ENCODE measurements at regions not wholly inside any gene's neighbourhood (a gene's known extent, or its start where the extent isn't known, plus 50 kb on each side); places are given as distances from the start of the nearest gene placed in this dataset.

DNA sequence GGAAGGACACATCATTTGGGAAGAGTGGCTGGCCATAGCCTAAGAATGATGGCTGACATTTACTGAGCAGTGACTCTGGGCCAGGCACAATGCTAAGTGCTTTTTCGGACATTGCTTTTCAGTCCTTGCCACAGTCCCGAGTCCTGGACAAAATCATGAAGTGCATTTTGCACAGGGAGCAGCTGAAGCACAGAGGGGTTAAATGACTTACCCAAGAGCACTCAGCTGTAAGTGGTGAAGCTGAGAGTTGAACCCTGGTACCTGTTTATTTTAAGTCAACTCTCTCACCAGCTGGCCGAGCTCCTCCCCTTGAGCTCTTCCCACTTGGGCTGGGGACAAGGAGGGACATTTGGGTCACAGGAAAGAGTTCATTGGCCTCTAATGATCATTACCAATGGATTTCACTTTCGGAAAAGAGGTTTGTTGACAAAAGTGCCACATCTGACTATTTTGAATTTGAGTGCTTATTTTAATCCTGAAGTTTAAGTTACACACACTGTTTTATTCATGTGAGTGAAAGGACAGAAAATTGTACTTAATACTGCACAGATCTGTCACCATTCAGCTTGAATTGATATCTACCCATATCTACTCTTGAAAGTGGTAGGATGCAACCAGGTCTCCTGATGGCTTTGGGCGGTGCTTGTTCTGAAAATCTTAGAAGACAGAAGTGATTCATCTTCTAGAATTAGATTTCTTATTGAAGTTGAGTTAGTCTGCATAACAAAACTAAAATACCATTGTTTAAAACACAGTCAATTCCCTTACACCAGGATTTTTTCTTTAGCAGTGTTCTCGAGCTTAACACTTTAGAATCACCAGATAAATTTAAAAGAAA is 368.7 kb upstream of the PROK2 start:
- intact Hi-C loops (cut with micrococcal nuclease) = no loop called here

DNA sequence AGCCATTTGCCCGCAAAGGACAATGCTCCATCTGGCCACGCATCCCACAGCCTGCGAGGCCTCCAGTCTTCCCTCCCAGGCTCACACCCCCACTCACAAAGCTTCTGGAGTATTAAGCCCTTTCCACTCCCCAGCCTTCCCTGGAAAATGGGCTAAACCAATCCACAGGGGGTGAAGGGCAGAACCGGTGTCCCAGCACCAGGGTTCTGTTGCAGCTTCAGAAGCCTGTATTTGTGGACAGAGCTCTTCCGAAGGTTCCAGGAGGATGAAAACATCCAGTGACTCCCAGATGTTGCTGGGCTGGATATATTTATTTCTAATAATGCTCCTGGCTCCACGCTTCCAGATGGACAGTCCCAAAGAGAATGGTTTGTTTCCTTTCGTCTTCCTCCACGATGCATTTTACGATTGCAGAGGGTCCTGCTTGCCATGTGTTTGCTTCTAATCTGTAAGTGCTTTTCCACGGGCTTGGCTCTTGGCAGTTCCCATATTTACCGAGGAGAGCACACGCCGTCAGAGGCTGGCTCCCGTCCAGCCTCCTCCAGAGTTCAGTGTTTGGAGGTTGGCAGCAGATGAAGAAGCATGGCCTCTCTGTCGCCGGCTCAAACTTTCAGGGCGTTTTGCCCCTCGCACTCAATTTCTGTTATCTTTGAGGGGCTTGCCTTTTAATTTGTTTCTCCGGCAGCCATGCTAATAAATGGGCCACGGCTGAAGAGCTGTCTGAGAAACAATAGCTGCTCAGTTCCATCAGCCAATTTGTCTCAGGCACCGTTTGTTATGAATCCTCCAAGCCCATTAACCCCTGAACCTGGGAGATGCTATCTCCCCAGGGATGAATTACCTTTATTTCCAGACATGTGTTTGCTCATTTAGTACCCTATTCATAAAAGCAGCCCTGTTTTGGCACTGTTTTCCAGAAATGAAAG is 367.9 kb upstream of the PROK2 start:
- intact Hi-C loops (cut with micrococcal nuclease) = no loop called here

More for the DNA sequence above, 368.7 kb upstream of the PROK2 start:
- H3K4me3 Mint-ChIP-seq = no peak overlapping the region
- CTCF ChIA-PET = no interaction called here
- DNase-seq (no peak), ATAC-seq (ENCODE audit: low read depth) (no peak)
- POLR2A ChIA-PET = no interaction called here
- TF ChIP-seq, protein P1, sequence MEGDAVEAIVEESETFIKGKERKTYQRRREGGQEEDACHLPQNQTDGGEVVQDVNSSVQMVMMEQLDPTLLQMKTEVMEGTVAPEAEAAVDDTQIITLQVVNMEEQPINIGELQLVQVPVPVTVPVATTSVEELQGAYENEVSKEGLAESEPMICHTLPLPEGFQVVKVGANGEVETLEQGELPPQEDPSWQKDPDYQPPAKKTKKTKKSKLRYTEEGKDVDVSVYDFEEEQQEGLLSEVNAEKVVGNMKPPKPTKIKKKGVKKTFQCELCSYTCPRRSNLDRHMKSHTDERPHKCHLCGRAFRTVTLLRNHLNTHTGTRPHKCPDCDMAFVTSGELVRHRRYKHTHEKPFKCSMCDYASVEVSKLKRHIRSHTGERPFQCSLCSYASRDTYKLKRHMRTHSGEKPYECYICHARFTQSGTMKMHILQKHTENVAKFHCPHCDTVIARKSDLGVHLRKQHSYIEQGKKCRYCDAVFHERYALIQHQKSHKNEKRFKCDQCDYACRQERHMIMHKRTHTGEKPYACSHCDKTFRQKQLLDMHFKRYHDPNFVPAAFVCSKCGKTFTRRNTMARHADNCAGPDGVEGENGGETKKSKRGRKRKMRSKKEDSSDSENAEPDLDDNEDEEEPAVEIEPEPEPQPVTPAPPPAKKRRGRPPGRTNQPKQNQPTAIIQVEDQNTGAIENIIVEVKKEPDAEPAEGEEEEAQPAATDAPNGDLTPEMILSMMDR (IDR thresholded peaks at IDR 0.05) = no peak
- H3K27me3 Mint-ChIP-seq = no peaks in the 10 kb centered on the region
- no peak overlapping the region for H3K27ac Mint-ChIP-seq
- peaks cover 4% of the 10 kb centered on the region for H3K9me3 Mint-ChIP-seq
- H3K36me3 Mint-ChIP-seq (ENCODE audit: low read depth) = no peaks in the 10 kb centered on the region
- peaks cover 13% of the 10 kb centered on the region for H3K4me1 Mint-ChIP-seq

DNA sequence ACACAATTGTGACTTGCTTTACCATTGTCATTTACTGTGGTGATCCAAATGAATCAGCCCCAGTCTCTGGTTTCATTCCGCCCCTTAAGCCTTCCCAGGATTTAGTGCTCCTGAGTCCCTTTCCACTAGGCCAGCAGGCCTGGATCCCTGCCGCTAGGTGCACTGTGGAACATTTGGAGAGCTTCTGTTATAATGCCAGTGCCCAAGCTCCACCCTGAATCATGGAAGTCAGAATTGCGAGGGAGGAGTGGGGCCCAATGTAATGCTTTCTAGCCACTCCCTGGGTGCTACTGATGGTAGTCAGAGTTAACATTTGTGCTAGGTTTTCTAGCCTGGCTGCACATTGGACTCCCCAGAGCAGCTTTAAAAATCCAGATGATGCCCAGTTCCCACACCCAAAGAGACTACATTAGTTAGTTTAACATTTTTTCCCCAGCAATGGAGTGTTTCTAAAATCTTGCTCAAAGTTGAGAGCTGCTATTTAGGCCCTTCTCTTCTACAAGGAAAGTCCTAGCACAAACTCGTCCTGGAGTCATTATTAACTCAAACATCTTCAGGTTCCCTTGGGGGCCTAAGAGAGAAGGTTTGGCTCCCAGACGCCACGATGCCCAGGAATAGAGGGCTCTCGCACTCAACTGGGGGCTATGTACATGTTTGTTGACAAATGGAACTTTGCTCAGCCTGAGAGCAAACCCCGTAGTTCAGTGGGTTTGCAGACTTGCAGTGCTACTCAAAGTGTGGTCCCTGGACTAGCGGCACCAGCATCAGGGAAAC is 366.7 kb upstream of the PROK2 start:
- H3K27me3 Mint-ChIP-seq = peaks cover 4% of the 10 kb centered on the region
- no peak overlapping the region for H3K27ac Mint-ChIP-seq
- intact Hi-C loops (cut with micrococcal nuclease) = no loop called here
- DNase-seq = no peak
- TF ChIP-seq, protein P1 (IDR thresholded peaks at IDR 0.05) = no peak
- no peaks in the 10 kb centered on the region for H3K36me3 Mint-ChIP-seq (ENCODE audit: low read depth)
- ChIA-PET POLR2A (no interaction called here), CTCF (no interaction called here)
- H3K4me1 Mint-ChIP-seq = peaks cover 16% of the 10 kb centered on the region
- peaks cover 4% of the 10 kb centered on the region for H3K9me3 Mint-ChIP-seq
- H3K4me3 Mint-ChIP-seq = no peak overlapping the region
- ATAC-seq (ENCODE audit: low read depth) = no peak

More for the DNA sequence above, 367.9 kb upstream of the PROK2 start:
- H3K27ac Mint-ChIP-seq = no peak overlapping the region
- H3K4me1 Mint-ChIP-seq = peaks cover 13% of the 10 kb centered on the region
- H3K27me3 Mint-ChIP-seq = peaks cover 4% of the 10 kb centered on the region
- no peak for DNase-seq
- ChIA-PET CTCF (no interaction called here), POLR2A (no interaction called here)
- no peak overlapping the region for H3K4me3 Mint-ChIP-seq
- ATAC-seq (ENCODE audit: low read depth) = no peak
- H3K36me3 Mint-ChIP-seq (ENCODE audit: low read depth) = no peaks in the 10 kb centered on the region
- TF ChIP-seq, protein P1 (IDR thresholded peaks at IDR 0.05) = no peak
- H3K9me3 Mint-ChIP-seq = peaks cover 4% of the 10 kb centered on the region

DNA sequence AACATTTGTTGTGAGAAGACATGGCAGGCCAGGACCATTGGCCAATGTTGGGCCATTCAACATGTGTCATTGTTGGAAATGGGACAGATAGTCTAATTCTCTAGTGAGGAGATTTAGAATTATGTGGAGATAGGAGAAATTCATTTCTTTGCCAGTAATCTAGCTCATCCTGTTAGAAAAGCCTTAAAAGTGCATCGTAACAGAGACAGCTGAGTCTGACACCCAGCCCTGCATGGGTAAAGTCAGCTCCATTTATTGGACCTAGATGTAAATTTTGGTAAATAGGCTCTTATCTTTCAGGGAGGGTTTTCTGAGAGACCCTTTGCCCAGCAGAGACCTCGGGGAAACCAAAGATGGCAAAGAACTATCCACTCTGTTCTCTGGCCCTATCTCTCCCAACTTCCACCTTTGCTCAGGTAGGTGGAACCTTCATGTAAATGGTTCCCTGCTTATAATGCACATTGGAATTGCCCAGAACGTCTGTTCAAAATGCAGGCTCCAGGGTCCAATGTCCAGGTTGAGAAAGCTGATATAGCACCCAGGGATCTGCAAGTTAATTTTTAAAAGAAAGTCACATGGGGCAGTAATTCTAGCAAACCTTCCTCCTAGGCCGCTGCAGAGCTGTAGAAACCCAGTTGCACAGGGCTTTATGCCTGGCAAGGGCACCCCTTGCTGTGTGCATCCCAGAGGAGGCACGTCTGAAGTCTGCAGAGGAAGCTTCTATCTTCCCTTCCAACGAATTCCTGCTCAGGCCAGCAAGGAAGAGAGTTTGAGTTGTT is 365.9 kb upstream of the PROK2 start:
- DNase-seq = no peak
- TF ChIP-seq, protein P1 (IDR thresholded peaks at IDR 0.05) = no peak
- intact Hi-C loops (cut with micrococcal nuclease) = no loop called here
- peaks cover 4% of the 10 kb centered on the region for H3K9me3 Mint-ChIP-seq
- H3K27ac Mint-ChIP-seq = no peak overlapping the region
- peaks cover 4% of the 10 kb centered on the region for H3K27me3 Mint-ChIP-seq
- no peak overlapping the region for H3K4me3 Mint-ChIP-seq
- ATAC-seq (ENCODE audit: low read depth) = no peak
- CTCF ChIA-PET = no interaction called here
- H3K4me1 Mint-ChIP-seq = peaks cover 21% of the 10 kb centered on the region
- POLR2A ChIA-PET = no interaction called here
- H3K36me3 Mint-ChIP-seq (ENCODE audit: low read depth) = no peaks in the 10 kb centered on the region
